Erythroblast (primary cell): ENCODE measurements at regions not wholly inside any gene's neighbourhood (a gene's known extent, or its start where the extent isn't known, plus 50 kb on each side); places are given as distances from the start of the nearest gene placed in this dataset.

ENCODE experiments used
- GATA1 ChIP-seq: IDR thresholded peaks from 2 replicates; pipeline ENCODE4 v1.6.1; 2011; ENCODE audit warnings: low read depth, mild to moderate bottlenecking, control low read depth, low read length, moderate library complexity
- POLR2A ChIP-seq: IDR thresholded peaks from 2 replicates; pipeline ENCODE4 v1.6.1; 2011; ENCODE audit warnings: mild to moderate bottlenecking, low read length

DNA sequence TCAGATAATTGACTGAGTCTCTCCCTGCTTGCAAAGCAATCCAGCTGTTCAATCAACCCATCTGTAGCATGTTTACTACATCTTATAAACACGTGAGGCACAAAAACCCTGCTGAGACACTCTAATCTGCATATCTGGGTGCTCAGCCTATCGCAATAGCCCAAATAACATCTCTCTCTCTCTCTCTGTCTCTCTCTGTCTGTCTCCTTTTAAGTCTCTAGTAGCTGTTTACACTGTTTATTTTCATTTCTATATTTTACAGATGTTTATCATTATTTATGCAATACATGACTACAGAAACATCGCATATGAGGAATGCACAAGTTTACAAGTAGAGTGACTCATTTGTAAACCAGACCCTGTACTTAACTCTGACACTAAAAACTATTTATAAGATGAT is 422.1 kb upstream of the DSEL start:
- no peak for TF ChIP-seq POLR2A
- no peak for TF ChIP-seq GATA1
